ENCODE measurements at regions not wholly inside any gene's neighbourhood (a gene's known extent, or its start where the extent isn't known, plus 50 kb on each side); places are given as distances from the start of the nearest gene placed in this dataset.
"Not testable (repeated sequence)": the region's sequence is repeated elsewhere in the genome, so short reads cannot be mapped to it uniquely, and the experiment has no call there.

GRCh38 chr16:9661336-9662017 lies 520.8 kb downstream of the GRIN2A start:
- no peak for DNase-seq

DNA sequence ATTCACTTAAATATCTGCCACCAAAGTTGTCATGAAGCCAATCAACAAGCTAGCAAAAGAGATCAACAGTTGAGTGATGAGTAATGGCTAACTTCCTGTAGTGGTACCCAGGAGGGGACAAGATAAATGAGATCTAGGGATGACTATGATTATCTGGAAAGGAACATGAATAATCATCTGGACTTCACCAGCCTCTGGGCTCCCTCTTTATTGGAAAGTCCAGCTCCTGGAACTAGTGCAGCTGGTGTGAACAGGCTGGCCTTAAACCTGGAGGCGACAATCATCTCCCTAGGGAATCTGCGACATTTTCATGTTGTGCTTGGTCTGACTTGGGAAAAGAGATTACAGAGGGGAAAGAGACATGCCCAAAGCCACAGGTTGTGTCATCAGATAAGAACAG lies 518.6 kb downstream of the GRIN2A start:
- DNase-seq = no peak

DNA sequence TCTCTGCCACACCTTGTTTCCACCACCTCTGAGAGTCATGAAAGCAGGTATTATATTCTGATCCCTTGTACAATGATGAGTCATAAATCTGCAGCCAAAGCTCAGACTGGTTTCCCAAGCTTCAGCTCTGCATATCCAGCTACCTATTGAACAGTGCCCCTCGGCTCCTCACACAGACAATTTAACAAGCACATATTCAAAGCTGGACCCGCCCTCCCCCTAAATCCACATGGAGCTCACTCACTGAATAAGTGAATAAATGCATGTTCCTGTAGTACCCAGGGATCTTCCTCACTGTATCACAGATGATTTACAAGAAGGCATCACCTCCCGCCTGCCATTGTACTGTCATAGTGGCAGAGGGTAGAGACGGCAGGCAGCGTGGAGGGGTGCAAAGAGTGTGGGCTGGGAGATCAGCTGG lies 516.4 kb downstream of the GRIN2A start:
- DNase-seq = no peak

- no peak for DNase-seq
Measured at GRCh38 chr16:9666834-9667480, 515.3 kb downstream of the GRIN2A start.

- DNase-seq = no peak
Measured at GRCh38 chr16:9670033-9670432, 512.2 kb downstream of the GRIN2A start.

- not testable (repeated sequence) for DNase-seq
Measured at GRCh38 chr16:9670616-9671015, 511.6 kb downstream of the GRIN2A start.

GRCh38 chr16:9676560-9677300 lies 505.5 kb downstream of the GRIN2A start:
- DNase-seq = not testable (repeated sequence)

- DNase-seq = no peak
Measured at GRCh38 chr16:9677301-9677653, 505.0 kb downstream of the GRIN2A start.

- DNase-seq = no peak
Measured at GRCh38 chr16:9679213-9679767, 502.9 kb downstream of the GRIN2A start.

- no peak for DNase-seq
Measured at GRCh38 chr16:9680019-9680655, 502.1 kb downstream of the GRIN2A start.

DNA sequence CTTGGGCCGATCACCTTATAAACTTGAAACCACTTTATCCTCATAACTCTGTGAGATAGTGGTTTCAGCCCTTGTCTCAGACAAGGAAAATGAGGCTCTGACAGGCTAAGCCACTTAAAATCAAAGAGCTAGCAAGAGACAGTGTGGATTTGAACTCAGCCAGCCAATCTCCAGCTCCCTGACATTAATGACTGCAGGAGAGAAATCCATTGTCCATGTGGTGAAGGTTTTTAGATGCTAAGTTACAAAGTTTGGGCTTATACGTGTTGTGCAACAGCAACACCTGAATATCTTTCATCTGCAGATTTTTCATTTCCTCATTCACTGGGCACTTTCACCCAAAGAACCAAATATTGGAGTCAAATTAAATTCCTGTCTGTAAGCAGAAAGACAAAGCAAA lies 501.3 kb downstream of the GRIN2A start:
- DNase-seq = no peak

DNA sequence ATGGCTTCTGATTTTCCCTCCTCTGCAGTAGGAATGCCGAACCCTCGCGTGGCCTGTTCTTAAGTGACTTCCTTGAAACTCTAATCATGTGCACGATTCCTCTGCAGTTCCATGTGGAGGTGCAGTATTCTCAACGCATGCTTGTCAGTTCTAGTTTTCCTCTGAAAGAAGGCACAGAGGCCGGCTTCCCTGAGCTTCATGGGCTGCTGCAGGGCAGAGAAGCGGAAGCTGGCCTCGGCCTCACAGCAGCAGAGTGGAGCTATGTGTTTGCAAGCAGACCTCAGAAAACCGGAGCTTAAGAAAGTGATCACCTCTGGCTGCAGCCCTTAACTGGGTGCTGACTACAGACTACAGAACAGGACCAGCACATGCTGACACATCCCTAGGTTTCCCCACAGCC lies 500.7 kb downstream of the GRIN2A start:
- no peak for DNase-seq

- DNase-seq = no peak
Measured at GRCh38 chr16:9682320-9682719, 499.9 kb downstream of the GRIN2A start.

DNA sequence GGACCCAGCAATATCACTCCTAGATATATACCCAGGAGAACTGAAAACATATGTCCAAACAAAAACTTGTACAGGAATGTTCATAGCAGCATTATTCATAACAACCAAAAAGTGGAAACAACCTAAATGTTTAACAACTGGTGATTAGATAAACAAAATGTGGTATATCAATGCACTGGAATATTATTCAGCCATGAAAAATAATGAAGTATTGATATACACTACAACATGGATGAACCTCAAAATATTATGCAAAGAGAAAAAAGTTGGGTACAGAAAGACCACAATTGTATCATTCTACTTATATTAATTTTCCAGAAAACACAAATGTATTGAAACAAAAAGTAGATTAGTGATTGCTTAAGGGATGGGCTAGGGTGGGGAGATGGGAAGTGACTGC lies 498.6 kb downstream of the GRIN2A start:
- DNase-seq = no peak

GRCh38 chr16:9687737-9688319 lies 494.4 kb downstream of the GRIN2A start:
- DNase-seq = no peak

GRCh38 chr16:9689597-9689996 lies 492.6 kb downstream of the GRIN2A start:
- no peak for DNase-seq

- DNase-seq = no peak
Measured at GRCh38 chr16:9695152-9695551, 487.1 kb downstream of the GRIN2A start.
